Kidney glomerular epithelial cell (primary cell): ENCODE measurements at regions not wholly inside any gene's neighbourhood (a gene's known extent, or its start where the extent isn't known, plus 50 kb on each side); places are given as distances from the start of the nearest gene placed in this dataset.

Experiments
- DNase-seq: peaks from one replicate; lab custom pipeline; 2025; lab: John Stamatoyannopoulos, UW

DNA sequence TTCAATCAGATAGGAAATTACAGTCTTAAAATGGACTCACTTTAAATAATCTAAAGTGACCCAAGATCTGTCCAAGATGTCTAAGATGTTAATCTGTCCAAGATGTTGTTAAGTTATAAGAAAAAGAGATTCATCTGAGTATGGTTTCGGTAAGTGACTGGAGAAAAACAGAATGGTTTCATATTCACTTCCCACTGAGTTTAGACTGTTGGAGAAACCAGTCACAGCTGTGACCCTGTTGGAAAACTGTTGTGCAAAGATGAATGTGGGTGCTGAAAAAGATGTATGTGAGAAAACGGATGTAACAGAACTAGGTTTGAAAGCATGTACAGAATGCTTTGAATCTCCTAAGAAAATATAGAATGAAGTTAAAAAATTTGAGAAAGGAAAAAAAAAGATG lies 325.9 kb downstream of the COL12A1 start:
- no peak for DNase-seq

DNA sequence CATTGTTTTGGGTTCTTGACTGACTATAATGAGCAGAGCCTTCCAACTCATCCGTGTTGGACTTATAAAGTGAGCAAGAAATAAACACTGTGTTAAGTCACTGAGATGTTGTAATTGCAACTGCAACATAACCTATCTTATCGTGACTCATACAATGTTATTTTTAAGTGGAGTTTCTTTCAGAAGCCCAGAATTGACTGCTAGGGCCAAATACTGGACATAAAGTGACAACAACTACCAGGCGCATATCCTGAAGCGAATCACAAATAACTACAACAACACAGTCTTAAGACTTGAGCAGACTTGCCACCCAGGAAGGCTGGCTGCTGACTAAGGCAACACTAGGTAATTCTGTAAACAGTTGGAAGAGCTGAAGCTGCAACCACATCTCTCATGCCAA lies 326.6 kb downstream of the COL12A1 start:
- DNase-seq: peak; percentile 9

DNA sequence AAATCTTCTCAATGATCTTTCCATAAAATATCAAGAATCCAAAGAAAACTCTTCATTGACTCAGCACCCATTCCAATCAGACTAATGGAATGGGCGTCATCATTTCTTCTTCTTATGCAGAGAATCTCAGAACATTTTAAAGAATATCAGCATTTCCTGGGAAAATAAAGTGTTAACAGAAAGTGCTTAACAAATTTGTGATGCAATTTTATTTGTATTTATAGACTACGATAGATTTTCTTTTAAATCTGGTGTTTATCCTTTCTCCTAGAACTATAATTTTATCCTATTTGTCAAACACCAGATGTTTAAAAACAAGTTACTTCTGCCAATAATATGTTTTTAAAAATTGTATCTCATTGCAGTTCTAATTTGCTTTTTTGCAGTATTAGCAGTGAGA lies 330.7 kb downstream of the COL12A1 start:
- no peak for DNase-seq

DNA sequence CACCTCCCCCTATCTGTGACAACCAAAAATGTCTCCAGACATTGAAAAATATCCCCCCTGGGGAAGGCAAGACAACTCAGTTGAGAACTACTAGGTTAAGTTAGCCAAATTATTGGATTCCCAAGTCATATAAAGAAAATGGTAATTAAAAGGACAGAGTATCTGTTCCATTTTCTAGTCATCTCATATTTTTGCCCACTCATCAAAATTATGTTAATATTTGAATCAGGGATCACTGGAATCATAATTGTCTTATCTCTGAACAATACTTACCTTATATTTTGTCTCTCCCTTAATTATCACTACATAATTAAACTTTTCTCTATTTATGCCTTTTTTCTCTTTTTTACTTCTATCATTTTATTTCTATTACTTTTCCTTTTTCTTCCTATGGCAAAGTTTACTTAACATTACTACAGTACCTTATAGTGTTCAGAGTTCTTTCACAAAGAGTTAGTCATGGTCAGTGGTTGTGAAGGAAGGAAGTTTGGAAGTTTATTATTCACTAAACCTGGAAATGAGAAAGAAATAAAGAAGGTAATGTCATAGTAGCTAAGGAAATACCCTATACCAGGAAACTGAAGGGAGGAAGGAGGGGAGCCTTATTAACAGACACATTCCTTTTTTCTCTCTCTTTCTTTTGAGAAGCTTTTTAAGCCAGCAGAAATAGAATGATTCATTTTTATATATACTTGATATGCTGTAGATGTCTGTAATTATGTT lies 332.9 kb downstream of the COL12A1 start:
- no peak for DNase-seq

DNA sequence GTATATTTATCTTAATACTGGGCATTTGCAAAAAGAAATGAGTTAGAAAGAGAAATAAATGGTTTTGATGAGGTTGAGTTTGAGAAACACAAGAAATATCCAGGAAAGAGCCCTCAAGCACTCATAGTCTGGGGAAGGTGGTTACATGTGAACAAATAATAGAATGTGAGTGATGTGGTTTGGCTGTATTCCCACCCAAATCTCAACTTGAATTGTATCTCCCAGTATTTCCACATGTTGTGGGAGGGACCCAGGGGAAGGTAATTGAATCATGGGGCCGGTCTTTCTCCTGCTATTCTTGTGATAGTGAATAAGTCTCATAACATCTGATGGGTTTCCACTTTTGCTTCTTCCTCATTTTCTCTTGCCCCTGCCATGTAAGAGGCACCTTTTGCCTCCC lies 334.1 kb downstream of the COL12A1 start:
- DNase-seq: peak; percentile 76

DNA sequence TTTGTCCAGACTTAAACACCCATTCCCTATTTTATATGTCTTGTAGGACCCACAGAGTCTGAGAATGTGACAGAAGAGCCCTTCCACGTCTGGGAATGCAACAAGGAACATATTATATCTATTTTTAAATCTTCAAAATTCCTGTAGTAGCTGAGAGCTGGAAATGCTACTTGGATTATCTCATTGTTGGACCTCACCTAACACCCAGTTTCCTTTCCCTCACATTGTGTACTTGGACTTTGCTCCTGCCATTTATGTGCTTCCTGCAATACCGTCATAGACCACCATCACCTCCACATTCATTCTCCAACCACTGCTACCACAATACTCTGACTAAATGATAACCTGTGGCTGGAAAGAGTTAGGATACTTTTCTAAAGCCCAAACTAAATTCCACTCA lies 335.4 kb downstream of the COL12A1 start:
- DNase-seq: no peak

DNA sequence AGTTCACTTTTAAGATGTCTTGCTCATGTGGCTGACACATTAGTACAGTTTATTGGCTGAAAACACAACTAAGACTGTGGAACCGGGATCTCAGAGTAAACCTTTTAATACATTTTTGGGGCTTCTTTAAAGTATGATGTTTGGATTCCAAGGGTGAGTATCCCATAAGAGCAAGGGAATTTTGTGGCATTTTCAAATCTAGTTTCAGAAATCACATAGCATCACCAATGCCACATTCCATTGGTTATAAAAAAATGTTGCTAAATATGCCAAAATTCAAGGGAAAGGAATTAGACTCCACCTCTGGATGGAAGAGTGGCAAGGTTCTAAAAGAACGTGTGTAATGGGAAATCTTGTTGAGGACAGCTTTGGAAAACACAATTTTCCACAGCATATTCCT lies 338.6 kb downstream of the COL12A1 start:
- DNase-seq: no peak

DNA sequence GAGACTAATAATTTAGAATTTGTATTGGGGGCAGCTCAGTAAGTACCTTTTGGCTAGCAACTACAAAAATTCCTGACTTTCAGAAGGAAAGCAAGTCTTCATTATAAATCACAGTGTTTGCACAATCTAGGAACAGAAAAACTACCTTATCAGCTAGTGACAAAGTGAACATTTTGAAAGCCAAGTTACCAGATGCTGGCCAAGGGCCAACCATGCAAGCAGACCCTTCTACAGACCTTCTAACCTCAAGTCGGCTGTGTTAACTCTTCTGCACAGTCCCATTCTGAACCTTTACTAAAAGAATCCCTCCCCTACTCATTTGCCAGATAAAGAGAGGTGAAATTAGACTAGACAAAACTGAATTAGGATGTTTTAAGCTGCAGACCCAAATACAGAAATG lies 341.9 kb downstream of the COL12A1 start:
- DNase-seq: no peak

DNA sequence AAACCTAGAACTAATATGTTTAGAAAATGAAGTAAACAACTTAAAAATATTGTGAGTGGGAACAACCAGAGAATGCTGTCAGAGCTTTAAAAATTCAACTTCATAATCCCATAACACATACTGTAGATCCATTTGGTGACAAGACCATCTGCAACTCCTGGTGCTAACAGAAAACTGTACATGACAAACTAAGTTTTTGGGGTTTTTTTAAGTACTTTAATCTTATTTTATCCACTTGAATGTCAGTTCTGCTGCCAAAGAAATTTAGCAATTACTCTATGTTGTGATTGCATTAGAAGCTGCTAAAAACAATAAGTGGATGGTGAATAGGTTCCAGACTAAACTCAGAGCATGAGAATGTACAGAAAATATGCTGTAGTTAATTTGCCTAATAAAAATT lies 345.4 kb downstream of the COL12A1 start:
- DNase-seq: no peak

DNA sequence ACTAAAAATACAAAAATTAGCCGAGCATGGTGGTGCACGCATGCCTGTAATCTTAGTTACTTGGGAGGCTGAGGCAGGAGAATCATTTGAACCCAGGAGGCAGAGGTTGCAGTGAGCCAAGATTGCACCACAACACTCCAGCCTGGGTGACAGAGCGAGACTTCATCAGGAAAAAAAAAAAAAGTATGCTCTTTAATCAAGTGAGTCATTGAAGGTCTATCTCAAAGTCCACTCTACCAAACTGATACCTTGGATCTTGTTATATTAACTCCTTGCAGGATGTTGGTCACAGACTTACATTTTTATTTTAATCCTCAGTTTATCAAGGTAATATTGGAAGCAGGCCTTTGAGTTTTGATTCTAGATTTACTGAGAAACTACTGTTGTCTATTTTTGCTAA lies 348.7 kb downstream of the COL12A1 start:
- no peak for DNase-seq

DNA sequence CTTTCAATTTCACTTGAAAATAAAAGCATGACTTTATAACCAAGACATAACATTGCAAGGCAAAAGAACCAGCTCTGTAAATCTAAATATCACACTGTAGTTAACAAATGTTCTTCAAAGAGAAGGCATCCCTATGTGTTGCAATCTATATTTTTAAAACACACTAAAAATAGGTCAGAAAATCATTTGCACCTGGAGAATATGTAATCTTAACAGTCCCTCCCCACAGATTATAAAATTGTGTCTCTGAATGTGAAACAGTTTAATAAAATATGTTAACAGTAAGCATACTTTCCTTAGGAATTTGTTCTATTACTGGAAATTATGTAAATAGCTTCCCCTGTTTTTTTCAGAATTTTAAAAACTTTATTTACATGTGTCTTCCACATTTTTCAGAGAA lies 351.9 kb downstream of the COL12A1 start:
- DNase-seq: no peak

DNA sequence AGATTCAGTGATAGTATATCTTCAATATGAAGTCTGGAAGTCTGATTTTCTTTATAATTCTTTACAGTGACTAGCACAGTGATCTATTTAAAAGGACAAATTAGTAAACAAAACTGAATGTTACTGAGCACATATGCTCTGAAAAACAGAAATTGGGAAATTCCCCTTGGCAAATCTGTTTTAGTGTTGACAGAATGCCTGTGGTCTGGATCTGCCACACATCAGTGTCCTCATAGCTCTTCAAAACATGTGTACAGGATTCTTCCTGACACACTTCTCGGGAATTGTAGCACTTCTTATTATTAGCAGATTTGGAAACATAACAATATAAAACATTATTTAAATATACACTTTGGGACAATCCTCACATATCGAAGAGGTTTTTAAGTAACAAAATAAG lies 354.3 kb downstream of the COL12A1 start:
- DNase-seq: peak; percentile 9

DNA sequence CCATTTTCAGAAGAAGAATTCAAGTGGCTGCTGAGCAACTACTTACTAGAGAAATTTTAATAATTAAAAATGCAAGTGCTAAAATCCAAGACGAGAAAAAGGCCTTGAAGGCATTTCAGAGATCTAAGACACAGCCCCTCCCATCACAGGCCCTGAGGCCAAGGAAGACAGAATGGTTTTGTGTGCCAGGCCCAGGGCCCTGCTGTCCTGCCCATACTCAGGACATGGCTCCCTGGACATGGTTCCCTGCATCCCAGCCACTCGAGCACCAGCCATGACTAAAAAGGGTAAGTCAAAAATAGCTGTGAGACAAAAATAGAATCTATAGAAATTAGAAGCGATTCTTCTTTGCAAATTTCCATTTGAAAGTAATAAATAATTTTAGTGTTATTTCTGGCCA lies 364.9 kb downstream of the COL12A1 start:
- no peak for DNase-seq

DNA sequence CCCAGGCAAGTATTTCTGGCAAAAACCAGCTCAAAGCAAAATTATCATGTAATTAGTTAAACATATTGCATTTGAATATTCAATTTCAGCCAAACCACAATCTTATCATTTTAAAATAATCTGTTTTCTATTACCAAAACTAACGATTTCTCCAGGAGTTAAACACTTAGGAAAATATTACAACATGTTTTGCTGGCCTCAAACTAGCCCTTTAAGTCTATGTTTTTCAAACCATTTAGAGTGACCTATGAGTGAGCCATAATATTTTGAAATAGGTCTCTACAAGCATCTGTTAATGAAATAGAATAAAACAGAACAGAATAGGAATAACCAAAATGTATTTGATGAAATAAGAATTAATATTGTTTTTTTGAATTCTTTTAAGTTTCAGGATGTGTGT lies 370.9 kb downstream of the COL12A1 start:
- no peak for DNase-seq

DNA sequence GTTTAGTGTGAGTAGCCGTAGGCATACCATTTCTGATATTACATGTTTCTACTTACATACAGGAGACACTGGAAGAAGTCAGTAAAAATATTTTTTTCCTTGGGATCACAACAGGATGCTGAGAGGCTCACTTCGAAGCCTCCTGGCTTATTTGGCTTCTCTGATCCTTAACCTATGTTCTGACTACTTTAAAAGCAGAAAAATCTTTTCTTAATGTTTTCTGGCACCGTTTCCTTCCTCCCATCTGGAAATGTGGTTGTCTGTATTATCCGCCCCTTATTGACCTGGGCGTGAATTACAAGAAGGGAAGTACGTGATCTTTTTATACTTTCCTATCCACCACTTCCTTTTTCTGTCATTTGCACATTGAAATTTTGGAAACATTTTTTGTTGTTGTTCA lies 379.6 kb downstream of the COL12A1 start:
- DNase-seq: no peak

DNA sequence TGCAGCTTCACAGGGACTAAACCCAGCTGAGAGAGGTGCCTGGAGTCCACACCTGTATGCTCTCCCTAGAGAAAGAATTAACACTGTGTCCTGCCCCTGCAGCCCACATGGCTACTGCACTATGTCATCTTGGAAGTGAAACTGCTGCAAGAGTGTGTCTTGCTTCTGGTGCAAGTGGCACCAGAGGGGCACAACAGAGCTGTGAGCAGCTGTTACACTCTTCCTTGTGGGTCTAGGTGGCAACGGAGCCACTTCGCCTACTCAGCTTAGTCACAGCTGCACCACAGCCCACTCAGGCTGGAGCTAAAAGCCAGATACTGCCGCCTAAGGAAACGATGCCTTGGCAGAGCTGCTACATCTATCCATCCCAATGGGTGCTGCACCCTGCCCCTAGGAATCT lies 391.4 kb downstream of the COL12A1 start:
- DNase-seq: no peak

DNA sequence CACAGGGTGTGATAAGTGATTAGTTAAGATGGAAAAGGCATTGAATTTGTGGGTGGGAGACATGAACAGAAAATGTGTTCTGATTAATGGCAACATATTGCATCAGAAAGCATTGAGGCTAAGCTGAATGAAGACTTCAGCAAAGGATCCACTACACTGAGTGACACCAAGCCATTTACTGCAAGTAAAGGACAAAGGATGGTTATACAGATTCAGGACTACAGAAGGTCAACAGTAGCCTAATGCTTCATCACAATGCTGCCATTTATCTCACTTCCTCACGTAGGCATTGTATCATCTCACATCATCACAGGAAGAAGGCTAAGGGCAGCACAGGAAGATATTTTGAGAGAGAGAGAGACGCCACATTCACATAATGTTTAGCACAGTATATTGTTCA lies 398.2 kb downstream of the COL12A1 start:
- no peak for DNase-seq

DNA sequence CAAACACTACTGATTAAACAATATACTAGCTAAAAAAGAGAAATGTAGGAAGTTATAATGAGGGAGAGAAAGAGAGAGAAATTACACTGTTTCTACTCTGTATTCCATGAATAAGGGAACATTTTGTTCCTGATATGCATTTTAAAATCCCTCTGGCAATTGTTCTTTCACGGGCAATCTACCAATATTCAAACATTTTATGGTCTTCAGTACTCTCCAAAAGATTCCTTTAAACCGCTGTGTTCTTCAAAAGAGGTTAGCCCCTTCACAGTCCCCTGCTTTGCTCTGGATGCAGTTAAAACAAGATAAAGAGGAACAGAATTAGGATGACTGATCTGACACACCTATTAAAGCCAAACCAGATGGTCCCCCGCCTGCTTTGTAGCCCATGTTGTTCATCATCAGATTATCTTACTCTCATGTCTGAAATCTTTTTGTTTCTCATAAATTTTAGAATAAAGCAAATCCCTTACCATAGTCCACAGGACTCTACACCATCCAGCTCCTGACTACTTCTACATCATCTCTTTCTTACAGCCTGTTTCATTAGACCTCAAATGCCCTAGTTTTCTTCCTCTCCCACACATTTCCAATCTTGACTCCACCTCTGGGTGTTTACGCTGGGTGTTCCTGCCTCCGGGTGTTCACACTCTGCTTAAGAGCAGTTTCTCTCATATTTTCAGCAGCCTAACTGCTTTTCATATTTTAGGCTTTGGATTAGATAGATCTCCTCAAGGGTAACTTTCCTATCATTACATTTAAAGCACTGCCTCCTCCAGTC lies 399.7 kb downstream of the COL12A1 start:
- no peak for DNase-seq

DNA sequence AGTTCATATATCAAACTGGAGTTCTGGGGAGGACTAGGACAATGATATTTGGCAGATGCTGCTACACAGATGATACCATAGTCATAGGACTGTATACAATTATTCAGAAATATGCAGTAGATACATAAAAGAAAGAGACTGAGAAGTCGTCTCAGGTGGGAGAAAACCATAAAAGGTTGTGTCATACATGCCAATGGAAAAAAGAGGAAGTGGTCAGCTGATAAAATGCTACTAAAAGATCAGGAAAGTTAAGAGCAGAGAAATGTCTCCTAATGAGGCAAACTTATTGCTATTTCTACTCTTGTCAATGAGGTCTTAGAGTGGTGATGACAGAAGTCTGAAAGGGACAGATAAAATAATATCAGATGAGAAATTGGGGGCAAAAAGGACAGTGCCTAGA lies 407.6 kb downstream of the COL12A1 start:
- DNase-seq: no peak

DNA sequence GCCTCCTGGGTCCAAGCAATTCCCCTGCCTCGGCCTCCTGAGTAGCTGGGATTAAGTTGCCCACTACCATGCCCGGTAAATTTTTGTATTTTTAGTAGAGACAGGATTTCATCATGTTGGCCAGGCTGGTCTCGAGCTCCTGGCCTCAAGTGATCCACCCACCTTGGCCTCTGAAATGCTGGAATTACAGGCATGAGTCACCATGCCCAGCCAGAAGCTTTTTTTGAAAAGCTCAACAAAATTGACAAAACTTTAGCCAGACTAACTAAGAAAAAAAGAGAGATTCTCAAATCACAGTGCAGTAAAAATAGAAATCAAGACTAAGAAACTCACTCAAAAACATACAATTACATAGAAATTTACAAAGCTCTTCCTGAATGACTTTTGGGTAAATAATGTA lies 420.6 kb downstream of the COL12A1 start:
- DNase-seq: no peak

DNA sequence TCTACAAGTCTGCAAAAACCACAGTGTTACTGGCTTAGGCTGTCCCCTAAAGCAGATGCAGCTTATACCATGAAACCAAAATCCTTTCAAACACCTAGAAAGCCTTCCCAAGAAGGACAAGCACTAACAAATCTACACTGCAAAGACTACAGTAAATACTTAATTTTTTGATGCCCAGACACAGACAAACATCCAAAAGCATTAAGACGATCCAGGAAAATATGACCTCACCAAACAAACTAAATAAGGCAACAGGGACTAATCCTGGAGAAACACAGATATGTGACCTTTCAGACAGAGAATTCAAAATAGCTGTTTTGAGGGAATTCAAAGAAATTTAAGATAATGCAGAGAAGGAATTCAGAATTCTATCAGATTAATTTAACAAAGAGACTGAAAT lies 423.5 kb downstream of the COL12A1 start:
- no peak for DNase-seq

DNA sequence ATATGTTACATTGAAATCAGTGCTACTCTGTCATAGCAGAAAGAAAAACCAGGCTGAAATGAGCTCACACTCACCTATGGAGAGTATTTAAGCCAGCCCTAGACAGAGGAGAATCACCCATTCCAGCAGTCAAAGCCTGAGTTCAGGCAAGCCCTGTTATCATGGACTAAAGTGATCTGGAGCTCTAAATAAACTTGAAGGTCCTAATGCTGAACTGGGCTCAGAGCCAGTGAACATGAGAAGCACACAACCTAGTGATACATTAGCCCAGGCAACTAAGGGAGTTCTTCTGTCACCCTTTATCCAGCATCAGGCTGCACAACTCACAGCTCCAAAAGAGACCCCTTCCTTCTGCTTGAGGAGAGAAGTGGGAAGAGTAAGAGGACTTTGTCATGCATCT lies 425.0 kb downstream of the COL12A1 start:
- DNase-seq: peak; percentile 8

DNA sequence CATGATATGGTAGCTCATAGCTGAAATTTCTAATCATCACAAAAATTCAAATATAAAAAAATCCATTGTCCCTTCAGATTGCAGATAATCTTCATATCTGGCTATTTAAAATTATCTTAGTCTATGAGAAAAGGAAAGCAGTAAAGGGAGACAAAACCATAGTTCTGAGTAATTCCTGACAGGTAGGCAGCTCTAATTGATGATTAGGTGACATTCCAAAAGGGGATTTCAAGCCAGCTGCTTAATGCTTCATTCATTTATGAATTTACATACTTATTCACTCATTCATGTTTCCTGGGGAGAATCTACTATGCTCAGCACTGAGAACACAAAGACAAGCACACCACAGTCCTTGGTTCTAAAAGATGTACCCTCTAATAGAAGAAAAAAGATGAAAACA lies 437.1 kb downstream of the COL12A1 start:
- DNase-seq: no peak

DNA sequence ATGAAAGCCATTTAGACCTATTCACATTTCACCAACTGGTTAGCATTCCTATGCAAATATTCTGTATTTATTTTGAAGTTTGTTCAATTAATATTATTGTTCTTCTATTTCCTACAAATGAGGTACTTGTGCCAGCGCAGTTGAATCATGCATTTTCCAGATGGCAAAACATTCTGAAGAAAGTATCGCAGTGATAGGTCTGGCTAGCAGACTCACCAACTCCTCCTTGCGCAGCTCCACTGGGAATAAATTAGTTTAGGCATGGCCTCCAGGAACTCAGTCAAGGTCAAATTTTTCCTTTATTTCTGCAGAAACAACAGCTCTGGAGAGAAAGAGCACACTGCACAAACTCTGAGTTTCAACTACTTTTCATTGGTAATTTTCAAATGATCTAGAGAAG lies 437.7 kb downstream of the COL12A1 start:
- no peak for DNase-seq
